DND-41 (cell line): ENCODE measurements at regions not wholly inside any gene's neighbourhood (a gene's known extent, or its start where the extent isn't known, plus 50 kb on each side); places are given as distances from the start of the nearest gene placed in this dataset.

Experiments
- ATAC-seq: fragments of 200-7000 bp; cut with Tn5 transposase; 3 replicates; pipeline ENCODE4 v1.9.1; 2021; ENCODE audit warnings: low read depth; ENCODE audit not compliant: insufficient read depth
- DNase-seq: peaks from one replicate; pipeline ENCODE4 v3.0.0-alpha.2; 2020
- H2AFZ ChIP-seq: 2 replicates; pipeline ENCODE4 v1.6.0; 2012; ENCODE audit warnings: low read depth, low read length
- H3K27ac ChIP-seq: 2 replicates; pipeline ENCODE4 v1.5.1; 2012; ENCODE audit warnings: low read length, inconsistent platforms
- H3K27me3 ChIP-seq: fragments of 200-600 bp; sonication (generic); 2 replicates; pipeline ENCODE4 v1.6.0; 2012; ENCODE audit warnings: low read length, mild to moderate bottlenecking, inconsistent platforms; ENCODE audit not compliant: insufficient read depth, poor library complexity
- H3K36me3 ChIP-seq: 2 replicates; pipeline ENCODE4 v1.5.1; 2012; ENCODE audit warnings: low read length, inconsistent platforms; ENCODE audit not compliant: insufficient read depth
- H3K4me1 ChIP-seq: 2 replicates; pipeline ENCODE4 v1.5.1; 2012; ENCODE audit warnings: mild to moderate bottlenecking, low read length; ENCODE audit not compliant: insufficient read depth
- H3K4me2 ChIP-seq: 2 replicates; pipeline ENCODE4 v1.6.0; 2012; ENCODE audit warnings: mild to moderate bottlenecking, moderate library complexity, low read length, inconsistent platforms; ENCODE audit not compliant: insufficient read depth
- H3K4me3 ChIP-seq, 2 experiments: fragments of 200-600 bp in 1 of 2; shearing (Covaris generic) in 1 of 2; 2 replicates each; pipeline ENCODE4 v1.5.1; 2012 to 2016; ENCODE audit warnings: inconsistent platforms in 2 of 2, low read length in 2 of 2, mild to moderate bottlenecking in 2 of 2, low read depth in 1 of 2, moderate library complexity in 1 of 2
- H3K79me2 ChIP-seq: 2 replicates; pipeline ENCODE4 v1.6.0; 2012; ENCODE audit warnings: low read length, inconsistent platforms; ENCODE audit not compliant: insufficient read depth
- H3K9ac ChIP-seq: 2 replicates; pipeline ENCODE4 v1.6.0; 2012; ENCODE audit warnings: low read depth, mild to moderate bottlenecking, inconsistent platforms, low read length, moderate library complexity
- H3K9me3 ChIP-seq: 2 replicates; pipeline ENCODE4 v1.5.1; 2012; ENCODE audit warnings: low read length, moderate library complexity, mild to moderate bottlenecking, inconsistent platforms; ENCODE audit not compliant: insufficient read depth, severe bottlenecking
- H4K20me1 ChIP-seq: 2 replicates; pipeline ENCODE4 v1.6.0; 2012; ENCODE audit warnings: low read length; ENCODE audit not compliant: insufficient read depth
- CTCF ChIP-seq: IDR thresholded peaks from 2 replicates; pipeline ENCODE4 v1.5.1; 2012; ENCODE audit warnings: borderline replicate concordance, low read length, moderate library complexity, mild to moderate bottlenecking; ENCODE audit not compliant: poor library complexity, severe bottlenecking; ENCODE audit errors: extremely low read depth
- EZH2 ChIP-seq: IDR thresholded peaks from 3 replicates; pipeline ENCODE4 v1.6.1; 2012; ENCODE audit warnings: borderline replicate concordance, low read depth, mild to moderate bottlenecking, moderate library complexity, low read length, inconsistent platforms; ENCODE audit not compliant: severe bottlenecking

DNA sequence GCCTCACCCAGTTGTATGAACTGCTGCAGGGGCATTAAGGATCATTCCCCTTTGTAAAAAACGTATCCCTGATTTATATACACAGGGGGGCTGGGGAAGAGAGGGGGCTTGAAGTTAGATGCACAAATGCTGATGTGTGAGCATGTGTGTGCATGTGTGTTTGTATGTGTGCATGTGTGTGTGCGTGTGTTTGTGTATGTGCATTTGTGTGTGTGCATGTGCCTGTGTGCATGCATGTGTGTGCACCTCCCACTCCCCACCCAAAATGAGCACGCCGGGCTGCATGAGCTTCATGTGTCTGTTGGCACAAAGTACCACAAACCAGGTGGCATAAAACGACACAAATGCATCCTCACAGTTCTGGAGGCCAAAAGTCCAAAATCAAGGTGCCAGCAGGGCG, 1315.2 kb downstream of the TBC1D22A start:
- Histone ChIP-seq H3K4me2 (no peak overlapping the region; the same call in 1 of the 2 replicates), H3K27me3 (no peaks in the 10 kb centered on the region), H3K36me3 (no peaks in the 10 kb centered on the region), H3K27ac (no peak overlapping the region), H3K4me1 (peaks cover 51% of the 10 kb centered on the region), H3K9me3 (no peaks in the 10 kb centered on the region), H4K20me1 (no peaks in the 10 kb centered on the region), H3K9ac (no peak overlapping the region), H3K79me2 (no peaks in the 10 kb centered on the region), H2AFZ (no peak overlapping the region), H3K4me3 (no peak overlapping the region)
- ATAC-seq: no peak
- no peak for DNase-seq
- no peak for TF ChIP-seq CTCF
- TF ChIP-seq EZH2: no peak

DNA sequence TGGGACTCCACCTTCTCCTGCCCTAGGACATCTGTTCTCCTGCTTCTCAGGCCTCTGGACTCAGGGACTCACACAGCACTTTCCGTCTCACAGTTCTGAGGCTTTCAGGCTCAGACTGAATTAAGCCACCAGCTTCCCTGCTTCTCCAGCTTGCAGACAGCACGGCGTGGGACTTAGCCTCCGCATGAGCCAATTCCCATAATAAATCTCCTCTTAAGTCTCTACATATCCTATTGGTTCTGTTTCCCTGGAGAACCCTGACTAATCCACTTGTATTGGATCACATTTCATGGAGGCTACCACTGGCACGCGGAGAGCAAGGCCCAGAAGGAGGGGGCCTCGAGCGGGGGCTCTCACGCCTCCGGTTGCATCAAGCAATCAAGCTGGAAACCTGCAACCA, 1313.6 kb downstream of the TBC1D22A start:
- Histone ChIP-seq H3K79me2 (no peaks in the 10 kb centered on the region), H3K4me1 (peaks cover 58% of the 10 kb centered on the region), H2AFZ (no peak overlapping the region), H3K36me3 (no peaks in the 10 kb centered on the region), H4K20me1 (no peaks in the 10 kb centered on the region), H3K4me3 (no peak overlapping the region), H3K27me3 (no peaks in the 10 kb centered on the region), H3K9me3 (no peaks in the 10 kb centered on the region), H3K4me2 (no peak overlapping the region), H3K27ac (no peak overlapping the region), H3K9ac (no peak overlapping the region)
- no peak for DNase-seq
- no peak for ATAC-seq
- TF ChIP-seq EZH2: no peak
- TF ChIP-seq CTCF: no peak

DNA sequence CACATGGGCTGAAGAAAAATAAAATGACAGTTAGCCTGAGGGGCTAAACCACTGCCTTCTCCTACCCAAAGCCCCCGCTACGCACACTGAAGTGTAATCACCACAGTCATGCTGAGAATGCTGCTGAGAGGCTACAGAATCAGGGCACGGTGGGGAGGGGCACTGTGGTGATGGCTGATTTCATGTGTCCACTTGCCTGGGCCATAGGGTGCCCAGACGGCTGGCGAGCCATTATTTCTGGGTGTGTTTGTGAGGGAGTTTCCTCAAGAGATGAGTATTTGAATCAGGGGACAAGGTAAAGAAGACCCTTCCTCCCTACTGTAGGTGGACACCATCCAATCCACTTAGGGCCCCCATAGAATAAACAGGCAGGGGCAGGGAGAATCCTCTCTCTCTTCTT, 1313.2 kb downstream of the TBC1D22A start:
- no peak overlapping the region for H2AFZ ChIP-seq
- H3K36me3 ChIP-seq: no peaks in the 10 kb centered on the region
- H3K27me3 ChIP-seq: no peaks in the 10 kb centered on the region
- no peaks in the 10 kb centered on the region for H4K20me1 ChIP-seq
- H3K79me2 ChIP-seq: no peaks in the 10 kb centered on the region
- no peak overlapping the region for H3K4me2 ChIP-seq
- H3K4me3 ChIP-seq: no peak overlapping the region
- DNase-seq (no peak), ATAC-seq (no peak)
- H3K4me1 ChIP-seq: peaks cover 58% of the 10 kb centered on the region
- TF ChIP-seq CTCF (no peak), EZH2 (no peak)
- H3K9me3 ChIP-seq: no peaks in the 10 kb centered on the region
- no peak overlapping the region for H3K27ac ChIP-seq
- no peak overlapping the region for H3K9ac ChIP-seq

GRCh38 chr22:48072777-48073176, 1310.3 kb downstream of the TBC1D22A start:
- TF ChIP-seq EZH2 (no peak), CTCF (no peak)
- Histone ChIP-seq H3K4me1 (peaks cover 38% of the 10 kb centered on the region), H3K27ac (no peak overlapping the region), H2AFZ (no peak overlapping the region), H3K36me3 (no peaks in the 10 kb centered on the region), H3K4me2 (no peak overlapping the region), H3K9me3 (no peaks in the 10 kb centered on the region), H4K20me1 (no peaks in the 10 kb centered on the region), H3K9ac (no peak overlapping the region), H3K27me3 (no peaks in the 10 kb centered on the region), H3K79me2 (no peaks in the 10 kb centered on the region), H3K4me3 (no peak overlapping the region)
- ATAC-seq: no peak
- no peak for DNase-seq
